Stimulated activated CD8-positive, alpha-beta memory T cell treated with anti-CD3 and anti-CD28 coated beads, Interleukin-12 subunit alpha, Interleukin-12 subunit beta, amount 100 ng/mL, for 4 hours (primary cell): ENCODE measurements at regions not wholly inside any gene's neighbourhood (a gene's known extent, or its start where the extent isn't known, plus 50 kb on each side); places are given as distances from the start of the nearest gene placed in this dataset.

Experiments
- DNase-seq: peaks from one replicate; pipeline ENCODE4 v3.0.0-alpha.2; 2020; ENCODE audit warnings: low read depth

- no peak for DNase-seq
Measured at GRCh38 chr7:155181768-155182167, 111.6 kb downstream of the HTR5A start.

GRCh38 chr7:155182406-155182970 is 112.4 kb downstream of the HTR5A start:
- no peak for DNase-seq

GRCh38 chr7:155183655-155184054 is 113.5 kb downstream of the HTR5A start:
- no peak for DNase-seq

GRCh38 chr7:155184923-155185322 is 112.8 kb upstream of the INSIG1 start:
- no peak for DNase-seq

GRCh38 chr7:155187061-155187785 is 110.5 kb upstream of the INSIG1 start:
- no peak for DNase-seq

GRCh38 chr7:155188357-155188756 is 109.3 kb upstream of the INSIG1 start:
- no peak for DNase-seq

GRCh38 chr7:155188821-155189581 is 108.7 kb upstream of the INSIG1 start:
- no peak for DNase-seq

- no peak for DNase-seq
Measured at GRCh38 chr7:155189590-155189989, 108.1 kb upstream of the INSIG1 start.

GRCh38 chr7:155190688-155191087 is 107.0 kb upstream of the INSIG1 start:
- DNase-seq = no peak

GRCh38 chr7:155191137-155191536 is 106.5 kb upstream of the INSIG1 start:
- DNase-seq = no peak

- no peak for DNase-seq
Measured at GRCh38 chr7:155191901-155192478, 105.7 kb upstream of the INSIG1 start.

- DNase-seq = no peak
Measured at GRCh38 chr7:155192961-155193640, 104.6 kb upstream of the INSIG1 start.

GRCh38 chr7:155193716-155194115 is 104.0 kb upstream of the INSIG1 start:
- DNase-seq = no peak

GRCh38 chr7:155194382-155195140 is 103.1 kb upstream of the INSIG1 start:
- DNase-seq = no peak

- no peak for DNase-seq
Measured at GRCh38 chr7:155195939-155196523, 101.6 kb upstream of the INSIG1 start.

- no peak for DNase-seq
Measured at GRCh38 chr7:155198196-155198892, 99.3 kb upstream of the INSIG1 start.

GRCh38 chr7:155198901-155199845 is 98.5 kb upstream of the INSIG1 start:
- DNase-seq = no peak

- no peak for DNase-seq
Measured at GRCh38 chr7:155201325-155202087, 96.2 kb upstream of the INSIG1 start.
